ENCODE measurements at regions not wholly inside any gene's neighbourhood (a gene's known extent, or its start where the extent isn't known, plus 50 kb on each side); places are given as distances from the start of the nearest gene placed in this dataset.

DNA sequence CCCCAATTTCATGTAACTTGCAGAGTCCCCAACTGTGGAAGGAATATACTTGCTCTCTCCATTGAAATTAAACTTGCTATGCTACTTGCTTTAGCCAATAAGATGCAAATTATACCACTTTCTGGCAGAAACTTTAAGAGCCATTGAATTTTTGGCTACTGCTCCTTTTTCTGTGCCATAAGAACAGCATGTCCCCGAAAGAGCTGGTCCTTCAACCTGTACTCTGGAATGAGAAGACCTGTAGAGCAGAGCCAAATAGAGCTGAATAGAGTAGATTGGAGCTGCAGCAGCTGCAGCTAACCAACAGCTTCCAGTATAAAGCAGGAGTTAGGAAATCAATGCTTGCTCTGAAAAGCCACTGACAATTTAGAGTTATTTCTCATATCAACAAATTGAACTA is 472.3 kb upstream of the B3GALT2 start:
- Mint-ChIP-seq H3K4me1 (ENCODE audit: low read depth) (no peaks in the 10 kb centered on the region), H3K36me3 (peaks cover 13% of the 10 kb centered on the region), H3K27me3 (no peaks in the 10 kb centered on the region), H3K9me3 (ENCODE audit: low read depth) (peaks cover 11% of the 10 kb centered on the region), H3K4me3 (no peak overlapping the region), H3K27ac (no peak overlapping the region)

DNA sequence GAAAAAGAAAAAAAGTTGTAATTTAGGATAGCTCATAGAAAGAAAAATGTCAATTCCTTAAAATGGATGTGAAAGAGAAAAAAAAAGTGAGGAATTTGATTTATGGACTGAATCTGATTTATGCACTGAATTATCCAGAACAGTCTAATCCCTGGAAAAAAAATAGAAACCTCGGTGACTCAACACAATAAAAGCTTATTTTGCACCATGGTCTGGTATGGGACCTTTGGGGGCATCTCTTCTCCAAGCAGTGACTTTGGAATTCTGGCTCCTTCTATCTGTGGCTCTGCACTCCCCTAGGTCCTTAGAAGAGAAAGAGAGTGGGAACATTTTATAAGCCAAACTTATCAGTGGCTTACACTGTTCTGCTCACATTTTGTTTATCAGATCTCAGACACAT is 471.7 kb upstream of the B3GALT2 start:
- Mint-ChIP-seq H3K36me3 (peaks cover 15% of the 10 kb centered on the region), H3K4me3 (no peak overlapping the region), H3K9me3 (ENCODE audit: low read depth) (peaks cover 14% of the 10 kb centered on the region)

DNA sequence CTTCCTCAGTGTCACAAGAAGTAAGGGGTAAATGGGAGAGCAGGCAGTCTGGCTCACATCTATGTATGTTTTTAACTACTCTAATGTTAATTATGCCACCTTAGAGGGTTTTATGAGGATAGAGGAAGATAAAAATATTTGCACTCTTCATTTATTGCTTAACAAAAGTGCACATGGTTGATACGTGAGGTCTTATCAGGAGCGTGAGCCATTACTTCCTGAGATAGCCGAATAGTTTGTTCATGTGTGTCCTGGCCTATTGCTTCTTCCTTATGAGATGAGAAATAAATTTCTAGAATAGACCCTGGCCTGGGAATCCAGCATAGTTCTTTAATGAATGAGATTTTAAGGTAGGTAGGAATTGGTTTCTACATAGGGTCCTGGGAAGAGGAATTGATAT is 471.1 kb upstream of the B3GALT2 start:
- H3K36me3 Mint-ChIP-seq: peaks cover 15% of the 10 kb centered on the region
- no peak overlapping the region for H3K27ac Mint-ChIP-seq
- no peak overlapping the region for H3K4me3 Mint-ChIP-seq
- peaks cover 14% of the 10 kb centered on the region for H3K9me3 Mint-ChIP-seq (ENCODE audit: low read depth)
- H3K27me3 Mint-ChIP-seq: no peaks in the 10 kb centered on the region
- no peaks in the 10 kb centered on the region for H3K4me1 Mint-ChIP-seq (ENCODE audit: low read depth)

More for the DNA sequence above, 471.7 kb upstream of the B3GALT2 start:
- Mint-ChIP-seq H3K27me3 (no peaks in the 10 kb centered on the region), H3K27ac (no peak overlapping the region), H3K4me1 (ENCODE audit: low read depth) (no peaks in the 10 kb centered on the region)

DNA sequence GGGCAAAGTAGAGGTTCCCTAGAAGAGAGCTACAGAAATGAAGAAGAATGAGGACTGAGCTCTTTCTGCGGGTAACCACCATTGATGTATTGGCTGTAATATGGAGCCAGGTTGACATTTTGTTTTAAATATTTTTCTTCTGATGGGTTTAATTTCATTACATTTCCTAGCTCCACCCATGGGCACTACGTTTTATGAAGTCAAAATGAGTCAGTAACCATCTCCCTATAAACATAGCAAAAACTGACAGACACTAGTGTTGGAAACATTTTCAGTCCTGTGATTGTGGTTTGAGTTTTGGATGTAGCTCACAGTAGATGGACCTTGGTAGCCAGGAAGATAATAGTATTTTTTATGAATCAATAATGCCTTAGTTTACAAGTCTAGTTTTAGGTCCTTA is 470.4 kb upstream of the B3GALT2 start:
- Mint-ChIP-seq H3K36me3 (peaks cover 15% of the 10 kb centered on the region), H3K27ac (no peak overlapping the region), H3K4me3 (no peak overlapping the region), H3K9me3 (ENCODE audit: low read depth) (peaks cover 14% of the 10 kb centered on the region), H3K4me1 (ENCODE audit: low read depth) (no peaks in the 10 kb centered on the region), H3K27me3 (no peaks in the 10 kb centered on the region)

DNA sequence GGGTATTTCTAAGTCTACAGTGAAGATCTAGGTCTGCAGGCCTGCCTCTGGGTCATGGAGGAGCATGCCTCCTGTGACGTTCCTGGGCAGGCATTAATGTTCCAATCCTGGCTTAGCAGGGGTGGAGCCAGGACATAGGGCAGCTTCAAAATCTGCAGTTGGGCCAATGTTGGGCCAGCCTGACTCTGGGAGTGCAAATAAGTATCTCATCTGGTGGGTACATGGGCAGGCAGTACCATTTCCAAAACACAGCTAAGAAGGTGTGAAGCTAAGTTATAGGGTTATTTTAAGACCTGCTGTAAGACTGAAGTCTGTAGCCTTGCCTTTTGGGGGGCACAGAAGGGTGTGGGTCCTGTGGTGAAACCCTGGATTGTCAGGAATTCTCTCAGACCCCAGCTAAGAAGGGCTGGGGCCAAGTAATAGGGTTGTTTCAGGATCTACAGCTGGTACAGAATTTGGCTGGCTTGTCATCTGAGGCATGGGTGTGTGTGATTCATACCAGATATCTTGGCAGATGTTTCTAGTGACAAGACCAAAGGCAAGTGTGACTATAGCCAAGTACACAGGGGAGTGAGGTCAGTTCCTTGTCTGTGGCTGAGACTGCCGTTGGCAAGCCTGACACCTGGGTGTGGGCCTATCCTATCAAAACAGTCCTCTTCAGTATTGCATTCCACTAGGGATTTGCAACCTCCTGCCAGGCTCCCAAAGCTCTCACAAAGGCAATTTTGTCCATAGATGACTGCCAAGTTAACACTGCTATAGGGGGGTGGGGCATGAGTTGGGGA is 468.7 kb upstream of the B3GALT2 start:
- no peak overlapping the region for H3K27ac Mint-ChIP-seq
- peaks cover 17% of the 10 kb centered on the region for H3K36me3 Mint-ChIP-seq
- no peaks in the 10 kb centered on the region for H3K27me3 Mint-ChIP-seq
- no peak overlapping the region for H3K4me3 Mint-ChIP-seq
- no peaks in the 10 kb centered on the region for H3K4me1 Mint-ChIP-seq (ENCODE audit: low read depth)
- peaks cover 14% of the 10 kb centered on the region for H3K9me3 Mint-ChIP-seq (ENCODE audit: low read depth)

DNA sequence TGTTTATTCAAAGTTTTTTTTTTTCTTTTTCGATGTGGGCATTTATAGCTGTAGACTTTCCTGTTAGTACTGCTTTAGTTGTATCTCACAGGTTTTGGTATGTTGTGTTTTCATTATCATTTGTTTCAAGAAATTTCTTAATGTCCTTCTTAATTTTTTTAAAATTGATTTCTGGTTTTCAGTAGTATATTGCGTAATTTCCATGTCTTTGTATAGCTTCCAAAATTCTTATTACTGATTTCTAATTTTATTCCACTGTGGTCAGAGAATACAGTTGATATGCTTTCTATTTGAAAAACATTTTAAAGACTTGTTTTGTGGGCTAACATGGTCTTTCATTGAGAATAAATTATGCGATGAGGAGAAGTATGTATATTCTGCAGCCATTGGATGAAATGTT is 463.2 kb upstream of the B3GALT2 start:
- H3K4me1 Mint-ChIP-seq (ENCODE audit: low read depth): peaks cover 6% of the 10 kb centered on the region
- peaks cover 24% of the 10 kb centered on the region for H3K9me3 Mint-ChIP-seq (ENCODE audit: low read depth)
- no peak overlapping the region for H3K27ac Mint-ChIP-seq
- no peaks in the 10 kb centered on the region for H3K27me3 Mint-ChIP-seq
- no peak overlapping the region for H3K4me3 Mint-ChIP-seq
- H3K36me3 Mint-ChIP-seq: peaks cover 25% of the 10 kb centered on the region

DNA sequence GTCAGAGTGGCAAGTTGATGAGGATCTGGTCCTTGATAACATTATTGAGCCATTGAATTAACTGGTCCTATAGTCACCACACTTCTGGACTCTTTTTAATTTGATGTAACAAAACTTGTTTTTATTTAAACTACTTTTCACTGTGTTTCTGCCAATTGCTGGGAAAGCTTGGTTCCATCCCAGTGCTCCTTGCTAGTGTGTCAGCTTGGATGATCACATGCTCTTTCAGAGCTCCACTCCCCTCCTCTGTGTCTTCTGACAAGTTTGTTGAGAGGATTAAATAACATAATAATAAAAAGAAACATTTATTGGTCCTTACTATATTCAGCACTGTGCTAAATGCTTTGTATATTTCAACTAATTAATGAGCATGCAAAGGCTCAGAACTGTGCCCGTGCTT is 448.5 kb upstream of the B3GALT2 start:
- Mint-ChIP-seq H3K36me3 (peaks cover 3% of the 10 kb centered on the region), H3K27ac (no peak overlapping the region), H3K9me3 (ENCODE audit: low read depth) (peaks cover 7% of the 10 kb centered on the region), H3K4me1 (ENCODE audit: low read depth) (peaks cover 9% of the 10 kb centered on the region), H3K4me3 (no peak overlapping the region), H3K27me3 (no peaks in the 10 kb centered on the region)

DNA sequence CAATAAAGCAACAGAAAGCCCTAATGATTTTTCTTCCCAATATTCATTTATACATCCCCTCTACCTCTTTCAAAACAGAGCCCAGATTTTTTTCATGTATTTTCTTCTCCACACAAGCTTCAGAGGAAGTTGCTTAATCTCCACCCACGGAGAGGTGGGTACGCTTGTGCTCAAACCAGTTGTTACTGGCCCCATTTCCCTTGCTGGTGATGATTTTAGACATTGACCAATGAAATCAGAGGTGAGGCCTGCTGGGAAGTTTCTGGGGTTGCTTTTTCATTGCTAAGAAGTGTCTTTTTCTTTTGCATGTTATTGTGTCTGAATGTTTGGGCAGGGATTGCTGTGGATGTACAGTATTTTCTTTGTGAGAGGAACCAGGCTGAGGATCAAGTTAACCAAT is 448.1 kb upstream of the B3GALT2 start:
- Mint-ChIP-seq H3K4me3 (no peak overlapping the region), H3K9me3 (ENCODE audit: low read depth) (peaks cover 7% of the 10 kb centered on the region)

DNA sequence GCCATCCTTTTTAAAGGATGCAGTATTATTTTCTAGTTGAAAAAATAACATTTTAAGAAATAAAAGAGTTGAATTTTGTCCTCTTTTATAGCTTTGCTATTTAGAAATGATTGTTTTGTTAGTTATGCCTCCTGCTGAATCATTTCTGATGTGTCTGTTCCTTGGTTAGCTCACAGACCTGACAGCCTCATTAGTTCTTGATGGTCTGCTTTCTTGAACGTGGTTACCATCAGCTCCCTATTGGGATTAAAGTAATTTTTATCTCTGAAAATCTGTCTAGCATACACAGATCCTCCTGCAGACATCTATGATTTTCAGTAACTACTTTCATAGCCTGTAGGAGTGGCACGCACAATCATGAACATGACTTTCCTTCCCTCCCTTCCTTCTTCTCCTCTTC is 447.6 kb upstream of the B3GALT2 start:
- H3K9me3 Mint-ChIP-seq (ENCODE audit: low read depth): peaks cover 6% of the 10 kb centered on the region
- H3K27ac Mint-ChIP-seq: no peak overlapping the region
- peaks cover 3% of the 10 kb centered on the region for H3K36me3 Mint-ChIP-seq
- H3K4me1 Mint-ChIP-seq (ENCODE audit: low read depth): peaks cover 9% of the 10 kb centered on the region
- H3K4me3 Mint-ChIP-seq: no peak overlapping the region
- H3K27me3 Mint-ChIP-seq: no peaks in the 10 kb centered on the region

More for the DNA sequence above, 448.1 kb upstream of the B3GALT2 start:
- Mint-ChIP-seq H3K36me3 (peaks cover 3% of the 10 kb centered on the region), H3K27me3 (no peaks in the 10 kb centered on the region), H3K27ac (no peak overlapping the region), H3K4me1 (ENCODE audit: low read depth) (peaks cover 9% of the 10 kb centered on the region)

DNA sequence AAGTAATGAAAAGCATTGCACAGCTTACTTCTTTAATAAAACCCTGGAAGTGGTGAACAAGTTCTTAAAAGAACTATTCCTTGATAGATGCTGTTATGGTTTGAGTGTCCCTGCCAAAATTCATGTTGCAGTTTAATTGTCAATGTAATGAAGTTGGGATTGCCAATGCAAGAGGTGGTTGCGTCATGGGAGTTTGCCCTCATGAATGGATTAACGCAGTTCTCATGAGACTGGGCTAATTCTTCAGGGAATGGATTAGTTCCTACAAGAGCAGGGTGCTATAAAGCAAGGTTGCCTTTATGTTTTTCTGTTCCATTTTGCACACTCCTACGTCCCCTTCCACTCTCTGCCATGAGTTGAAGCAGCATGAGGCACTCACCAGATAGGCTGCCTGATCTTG is 446.7 kb upstream of the B3GALT2 start:
- no peaks in the 10 kb centered on the region for H3K27me3 Mint-ChIP-seq
- no peak overlapping the region for H3K27ac Mint-ChIP-seq
- H3K4me1 Mint-ChIP-seq (ENCODE audit: low read depth): peaks cover 9% of the 10 kb centered on the region
- H3K36me3 Mint-ChIP-seq: peaks cover 3% of the 10 kb centered on the region
- no peak overlapping the region for H3K4me3 Mint-ChIP-seq
- H3K9me3 Mint-ChIP-seq (ENCODE audit: low read depth): no peaks in the 10 kb centered on the region

DNA sequence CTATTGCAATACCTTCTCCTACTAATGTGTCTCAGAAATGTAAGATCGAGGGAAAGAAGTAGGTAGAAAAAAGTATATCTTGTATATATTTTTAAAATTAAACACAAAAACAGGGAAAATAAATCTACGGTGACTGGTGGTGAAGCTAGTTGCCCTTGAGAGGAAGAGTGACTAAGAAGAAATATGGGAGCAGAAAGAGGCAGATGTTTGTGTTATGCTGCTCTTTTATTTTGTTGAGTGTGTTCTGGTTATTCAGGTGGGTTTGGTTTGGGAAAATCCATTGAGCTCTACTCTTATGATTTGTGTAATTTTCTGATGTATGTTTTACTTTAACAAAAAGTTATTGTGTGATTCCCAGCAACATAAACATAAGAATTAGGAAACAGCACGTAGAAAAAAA is 444.9 kb upstream of the B3GALT2 start:
- H3K9me3 Mint-ChIP-seq (ENCODE audit: low read depth): no peaks in the 10 kb centered on the region
- H3K27me3 Mint-ChIP-seq: no peaks in the 10 kb centered on the region

DNA sequence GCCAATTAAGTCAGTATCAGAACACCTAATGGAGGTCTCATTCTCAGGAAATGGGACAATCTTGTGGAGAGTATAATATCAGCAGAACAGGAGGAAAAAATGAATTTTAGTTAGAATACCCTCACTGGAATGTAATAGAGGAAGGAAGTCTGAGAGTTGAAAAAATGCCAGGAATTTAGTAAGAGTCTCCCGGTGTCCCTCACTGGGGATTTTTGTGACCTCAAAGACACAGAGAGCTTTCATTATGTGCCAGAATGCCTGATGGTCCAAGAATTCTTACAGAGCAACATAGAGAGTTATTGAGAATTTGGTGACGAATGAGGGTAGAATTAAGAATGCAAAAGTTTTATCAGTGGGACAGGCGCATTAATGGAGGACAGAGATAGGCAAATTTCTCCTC is 443.5 kb upstream of the B3GALT2 start:
- Mint-ChIP-seq H3K27me3 (no peaks in the 10 kb centered on the region), H3K4me1 (ENCODE audit: low read depth) (peaks cover 9% of the 10 kb centered on the region), H3K27ac (no peak overlapping the region), H3K9me3 (ENCODE audit: low read depth) (no peaks in the 10 kb centered on the region), H3K36me3 (peaks cover 3% of the 10 kb centered on the region), H3K4me3 (no peak overlapping the region)

More for the DNA sequence above, 444.9 kb upstream of the B3GALT2 start:
- H3K27ac Mint-ChIP-seq: no peak overlapping the region
- peaks cover 9% of the 10 kb centered on the region for H3K4me1 Mint-ChIP-seq (ENCODE audit: low read depth)
- peaks cover 3% of the 10 kb centered on the region for H3K36me3 Mint-ChIP-seq
- no peak overlapping the region for H3K4me3 Mint-ChIP-seq

DNA sequence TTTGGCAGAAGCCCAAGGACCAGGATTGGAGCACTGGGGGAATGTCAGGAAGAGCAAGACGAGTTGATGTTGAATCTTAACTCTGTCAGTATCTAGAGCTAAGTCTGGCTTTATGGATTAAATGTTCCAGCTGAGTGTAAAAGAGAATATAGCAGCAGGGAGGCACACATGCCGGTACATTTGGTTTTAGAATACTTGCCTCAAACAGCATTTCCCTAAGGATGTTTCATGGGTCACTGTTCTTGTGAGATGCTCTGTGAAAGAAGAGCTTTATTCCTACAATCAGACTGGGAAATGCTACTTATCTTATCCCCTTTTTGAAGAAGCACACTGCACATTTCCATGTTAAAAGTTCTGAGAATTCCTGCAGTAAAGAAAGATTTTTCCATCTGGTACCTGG is 440.3 kb upstream of the B3GALT2 start:
- no peaks in the 10 kb centered on the region for H3K27me3 Mint-ChIP-seq
- H3K36me3 Mint-ChIP-seq: peaks cover 3% of the 10 kb centered on the region
- H3K9me3 Mint-ChIP-seq (ENCODE audit: low read depth): no peaks in the 10 kb centered on the region
- no peak overlapping the region for H3K4me3 Mint-ChIP-seq
- no peak overlapping the region for H3K27ac Mint-ChIP-seq
- H3K4me1 Mint-ChIP-seq (ENCODE audit: low read depth): no peaks in the 10 kb centered on the region

DNA sequence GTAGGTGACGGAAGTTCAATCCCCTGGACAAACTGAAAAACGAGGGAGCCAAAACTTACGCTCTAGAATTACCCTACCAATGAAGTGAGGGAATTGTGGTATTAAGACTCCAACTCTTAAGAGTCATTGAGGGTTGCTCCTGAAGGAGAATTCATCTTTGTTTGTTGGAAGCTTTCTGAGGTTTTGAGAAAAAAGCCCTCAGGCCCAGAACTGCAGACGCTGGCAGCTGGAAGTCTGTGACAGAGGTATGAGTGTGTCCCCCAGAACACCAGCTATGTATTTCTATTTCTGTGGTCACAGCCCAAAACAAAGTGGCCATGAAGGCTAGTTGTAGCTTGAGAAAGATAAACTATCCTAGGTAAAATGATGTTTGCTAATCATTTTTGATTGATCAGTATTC is 438.8 kb upstream of the B3GALT2 start:
- Mint-ChIP-seq H3K4me3 (no peak overlapping the region), H3K9me3 (ENCODE audit: low read depth) (no peaks in the 10 kb centered on the region), H3K27me3 (no peaks in the 10 kb centered on the region), H3K27ac (no peak overlapping the region), H3K4me1 (ENCODE audit: low read depth) (no peaks in the 10 kb centered on the region), H3K36me3 (no peaks in the 10 kb centered on the region)

DNA sequence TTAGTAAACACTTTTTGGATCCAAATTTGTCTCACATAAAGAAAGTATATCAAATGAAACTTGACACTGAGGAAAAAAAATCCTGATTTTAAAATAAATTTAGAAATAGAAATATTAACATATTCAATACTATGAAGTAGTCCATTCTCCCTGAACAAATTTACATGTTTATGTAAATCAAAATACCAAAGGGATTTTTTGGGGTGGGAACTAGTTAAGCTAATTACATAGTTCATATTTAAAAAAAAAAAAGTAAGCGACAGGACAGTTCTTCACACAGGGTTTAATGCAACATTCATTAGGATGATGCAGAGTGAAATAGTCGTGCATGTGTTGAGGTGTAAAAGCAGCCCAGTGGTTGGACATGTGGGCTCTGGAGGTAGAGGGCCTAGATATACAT is 433.5 kb upstream of the B3GALT2 start:
- H3K4me3 Mint-ChIP-seq: no peak overlapping the region
- H3K36me3 Mint-ChIP-seq: peaks cover 5% of the 10 kb centered on the region
- no peak overlapping the region for H3K27ac Mint-ChIP-seq
- no peaks in the 10 kb centered on the region for H3K27me3 Mint-ChIP-seq
- H3K9me3 Mint-ChIP-seq (ENCODE audit: low read depth): no peaks in the 10 kb centered on the region
- H3K4me1 Mint-ChIP-seq (ENCODE audit: low read depth): peaks cover under 1% of the 10 kb centered on the region

DNA sequence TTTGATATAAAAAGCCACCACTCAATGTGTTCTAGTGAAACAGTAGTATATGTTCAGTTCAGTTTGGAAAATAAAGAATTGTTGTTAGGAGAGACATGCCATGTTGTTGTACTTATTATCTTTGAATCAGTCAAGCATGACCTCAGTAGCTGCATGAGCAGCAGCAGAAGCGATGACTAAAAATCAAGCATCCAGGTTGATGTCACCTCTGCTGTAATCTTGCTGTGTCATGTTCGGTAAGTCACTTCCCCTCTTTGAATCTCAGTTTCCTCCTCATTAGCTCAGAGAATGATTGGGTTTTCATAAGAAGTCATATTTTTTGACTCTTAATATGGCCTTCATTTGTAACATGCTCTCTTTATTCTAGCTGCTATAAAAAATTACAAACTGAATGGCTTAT is 428.4 kb upstream of the B3GALT2 start:
- no peaks in the 10 kb centered on the region for H3K27me3 Mint-ChIP-seq
- H3K36me3 Mint-ChIP-seq: peaks cover 7% of the 10 kb centered on the region
- peaks cover 4% of the 10 kb centered on the region for H3K4me1 Mint-ChIP-seq (ENCODE audit: low read depth)
- H3K9me3 Mint-ChIP-seq (ENCODE audit: low read depth): no peaks in the 10 kb centered on the region
- no peak overlapping the region for H3K27ac Mint-ChIP-seq
- no peak overlapping the region for H3K4me3 Mint-ChIP-seq

Measured in activated naive CD8-positive, alpha-beta T cell (primary cell).